ENCODE measurements at regions not wholly inside any gene's neighbourhood (a gene's known extent, or its start where the extent isn't known, plus 50 kb on each side); places are given as distances from the start of the nearest gene placed in this dataset.

GRCh38 chr1:22388671-22389450 is 62.8 kb upstream of the ZBTB40 start:
- no peak for DNase-seq

GRCh38 chr1:22393587-22393986 is 58.1 kb upstream of the ZBTB40 start:
- no peak for DNase-seq

- no peak for DNase-seq
Measured at GRCh38 chr1:22398656-22399420, 52.8 kb upstream of the ZBTB40 start.

- no peak for DNase-seq
Measured at GRCh38 chr1:22399421-22400091, 52.1 kb upstream of the ZBTB40 start.

Measured in stimulated activated CD4-positive, alpha-beta T cell treated with anti-CD3 and anti-CD28 coated beads, Interleukin-2, amount 100 ng/mL, for 48 hours (primary cell).